WTC11 (cell line): ENCODE measurements at regions not wholly inside any gene's neighbourhood (a gene's known extent, or its start where the extent isn't known, plus 50 kb on each side); places are given as distances from the start of the nearest gene placed in this dataset.

Source experiments
- ATAC-seq: fragments of 200-7000 bp; cut with Tn5 transposase; 2 replicates; pipeline ENCODE4 v1.10.0; 2021; ENCODE audit warnings: mild to moderate bottlenecking, moderate library complexity
- CTCF ChIA-PET: fragments of 300-600 bp; sonication (Branson Sonifier 250); formaldehyde crosslinking; loops from one replicate; lab custom pipeline; 2021; ENCODE audit warnings: antibody characterized with exemption; lab: Charles Lee
- POLR2A ChIA-PET: fragments of 350-600 bp; sonication (Branson Sonifier 250); formaldehyde crosslinking; loops from one replicate; lab custom pipeline; 2021; ENCODE audit warnings: antibody characterized with exemption; lab: Charles Lee
- DNase-seq: peaks from one replicate; pipeline ENCODE4 v3.0.0; 2021; ENCODE audit warnings: low spot score
- H3K27ac Mint-ChIP-seq: 2 replicates; pipeline ENCODE4 v1.8.0; 2021; ENCODE audit warnings: mixed read lengths
- H3K27me3 Mint-ChIP-seq: 2 replicates; pipeline ENCODE4 v1.8.0; 2021; ENCODE audit warnings: low read depth, mild to moderate bottlenecking, moderate library complexity, mixed read lengths
- H3K36me3 Mint-ChIP-seq: 2 replicates; pipeline ENCODE4 v1.8.0; 2021; ENCODE audit warnings: mixed read lengths
- H3K4me1 Mint-ChIP-seq: 2 replicates; pipeline ENCODE4 v1.8.0; 2022; ENCODE audit warnings: mixed read lengths
- H3K4me3 Mint-ChIP-seq: 2 replicates; pipeline ENCODE4 v1.8.0; 2021; ENCODE audit warnings: mild to moderate bottlenecking, moderate library complexity, mixed read lengths
- H3K9me3 Mint-ChIP-seq: 2 replicates; pipeline ENCODE4 v1.8.0; 2021; ENCODE audit warnings: mixed read lengths
- AFF4 ChIP-seq: sonication (generic); formaldehyde crosslinking; IDR thresholded peaks from 2 replicates; pipeline ENCODE4 v1.8.1; 2023; ENCODE audit warnings: mild to moderate bottlenecking, missing genetic modification reagents, borderline replicate concordance
- FOXJ3 ChIP-seq: sonication (generic); formaldehyde crosslinking; IDR thresholded peaks from 2 replicates; pipeline ENCODE4 v1.9.0; 2021; ENCODE audit warnings: missing genetic modification reagents, mild to moderate bottlenecking, borderline replicate concordance
- FOXP1 ChIP-seq: sonication (generic); formaldehyde crosslinking; IDR thresholded peaks from 2 replicates; pipeline ENCODE4 v1.8.0; 2022; ENCODE audit warnings: missing genetic modification reagents, mild to moderate bottlenecking, moderate library complexity, borderline replicate concordance
- MAX ChIP-seq: sonication (generic); formaldehyde crosslinking; IDR thresholded peaks from 2 replicates; pipeline ENCODE4 v1.8.0; 2022; ENCODE audit warnings: mild to moderate bottlenecking, missing genetic modification reagents
- NR1H2 ChIP-seq: sonication (generic); formaldehyde crosslinking; IDR thresholded peaks from 2 replicates; pipeline ENCODE4 v1.9.0; 2021; ENCODE audit warnings: mild to moderate bottlenecking, moderate library complexity, missing genetic modification reagents
- PRRX2 ChIP-seq: fragments of 250-450 bp; sonication (Bioruptor Pico); IDR thresholded peaks from 2 replicates; pipeline ENCODE4 v1.8.0; 2021; ENCODE audit warnings: mild to moderate bottlenecking
- ZBTB21 ChIP-seq: sonication (generic); formaldehyde crosslinking; IDR thresholded peaks from 2 replicates; pipeline ENCODE4 v1.8.1; 2023; ENCODE audit warnings: mild to moderate bottlenecking, missing genetic modification reagents, borderline replicate concordance
- ZNF232 ChIP-seq: sonication (generic); formaldehyde crosslinking; IDR thresholded peaks from 2 replicates; pipeline ENCODE4 v1.8.0; 2022; ENCODE audit warnings: mild to moderate bottlenecking, missing genetic modification reagents
- ZNF423 ChIP-seq: fragments of 250-450 bp; sonication (Bioruptor Pico); IDR thresholded peaks from 2 replicates; pipeline ENCODE4 v2.1.2; 2022; ENCODE audit warnings: mild to moderate bottlenecking, moderate library complexity
- TF ChIP-seq, protein P1 (sequence below): sonication (generic); formaldehyde crosslinking; IDR thresholded peaks from 2 replicates; pipeline ENCODE4 v1.8.0; 2022; ENCODE audit warnings: missing genetic modification reagents
- TF ChIP-seq, protein P2 (sequence below): fragments of 250-450 bp; sonication (Bioruptor Pico); conservative IDR thresholded peaks from 2 replicates; pipeline ENCODE4 v1.9.0; 2021; ENCODE audit warnings: mild to moderate bottlenecking
- TF ChIP-seq, protein P3 (sequence below): sonication (generic); formaldehyde crosslinking; IDR thresholded peaks from 2 replicates; pipeline ENCODE4 v1.8.0; 2022; ENCODE audit warnings: mild to moderate bottlenecking, missing genetic modification reagents
- TF ChIP-seq, protein P4 (sequence below): sonication (generic); formaldehyde crosslinking; IDR thresholded peaks from 2 replicates; pipeline ENCODE4 v1.8.1; 2023; ENCODE audit warnings: mild to moderate bottlenecking, moderate library complexity, missing genetic modification reagents
- TF ChIP-seq, protein P5 (sequence below): fragments of 250-450 bp; sonication (Bioruptor Pico); IDR thresholded peaks from 2 replicates; pipeline ENCODE4 v1.9.0; 2021; ENCODE audit warnings: mild to moderate bottlenecking

DNA sequence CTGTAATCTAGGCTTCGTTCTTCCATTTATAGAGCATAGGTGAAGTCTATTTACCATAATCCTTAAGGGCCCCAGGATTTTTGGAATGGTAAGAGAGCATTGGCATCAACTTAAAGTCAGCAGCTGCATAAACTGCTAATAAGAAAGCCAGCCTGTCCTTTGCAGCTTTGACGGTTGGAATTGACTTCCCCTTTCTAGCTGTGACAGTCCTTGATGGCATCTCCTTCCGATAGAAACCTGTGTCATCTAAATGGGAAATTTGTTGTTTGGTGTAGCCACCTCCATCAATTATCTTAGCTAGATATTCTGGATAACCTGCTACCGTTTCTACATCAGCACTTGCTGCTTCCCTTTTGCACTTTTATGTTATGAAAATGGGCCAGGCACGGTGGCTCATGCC lies 58.0 kb upstream of the GLYATL1B start (continued):
- no peak for TF ChIP-seq AFF4 (CRISPR knock-in tag)
- no peak for TF ChIP-seq MAX (CRISPR knock-in tag)
- TF ChIP-seq, protein P1, sequence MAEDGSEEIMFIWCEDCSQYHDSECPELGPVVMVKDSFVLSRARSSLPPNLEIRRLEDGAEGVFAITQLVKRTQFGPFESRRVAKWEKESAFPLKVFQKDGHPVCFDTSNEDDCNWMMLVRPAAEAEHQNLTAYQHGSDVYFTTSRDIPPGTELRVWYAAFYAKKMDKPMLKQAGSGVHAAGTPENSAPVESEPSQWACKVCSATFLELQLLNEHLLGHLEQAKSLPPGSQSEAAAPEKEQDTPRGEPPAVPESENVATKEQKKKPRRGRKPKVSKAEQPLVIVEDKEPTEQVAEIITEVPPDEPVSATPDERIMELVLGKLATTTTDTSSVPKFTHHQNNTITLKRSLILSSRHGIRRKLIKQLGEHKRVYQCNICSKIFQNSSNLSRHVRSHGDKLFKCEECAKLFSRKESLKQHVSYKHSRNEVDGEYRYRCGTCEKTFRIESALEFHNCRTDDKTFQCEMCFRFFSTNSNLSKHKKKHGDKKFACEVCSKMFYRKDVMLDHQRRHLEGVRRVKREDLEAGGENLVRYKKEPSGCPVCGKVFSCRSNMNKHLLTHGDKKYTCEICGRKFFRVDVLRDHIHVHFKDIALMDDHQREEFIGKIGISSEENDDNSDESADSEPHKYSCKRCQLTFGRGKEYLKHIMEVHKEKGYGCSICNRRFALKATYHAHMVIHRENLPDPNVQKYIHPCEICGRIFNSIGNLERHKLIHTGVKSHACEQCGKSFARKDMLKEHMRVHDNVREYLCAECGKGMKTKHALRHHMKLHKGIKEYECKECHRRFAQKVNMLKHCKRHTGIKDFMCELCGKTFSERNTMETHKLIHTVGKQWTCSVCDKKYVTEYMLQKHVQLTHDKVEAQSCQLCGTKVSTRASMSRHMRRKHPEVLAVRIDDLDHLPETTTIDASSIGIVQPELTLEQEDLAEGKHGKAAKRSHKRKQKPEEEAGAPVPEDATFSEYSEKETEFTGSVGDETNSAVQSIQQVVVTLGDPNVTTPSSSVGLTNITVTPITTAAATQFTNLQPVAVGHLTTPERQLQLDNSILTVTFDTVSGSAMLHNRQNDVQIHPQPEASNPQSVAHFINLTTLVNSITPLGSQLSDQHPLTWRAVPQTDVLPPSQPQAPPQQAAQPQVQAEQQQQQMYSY (CRISPR knock-in tag) = no peak
- no peak for TF ChIP-seq ZNF423 (CRISPR knock-in tag)
- no peak for TF ChIP-seq ZNF232
- TF ChIP-seq FOXJ3 = no peak
- TF ChIP-seq, protein P2, sequence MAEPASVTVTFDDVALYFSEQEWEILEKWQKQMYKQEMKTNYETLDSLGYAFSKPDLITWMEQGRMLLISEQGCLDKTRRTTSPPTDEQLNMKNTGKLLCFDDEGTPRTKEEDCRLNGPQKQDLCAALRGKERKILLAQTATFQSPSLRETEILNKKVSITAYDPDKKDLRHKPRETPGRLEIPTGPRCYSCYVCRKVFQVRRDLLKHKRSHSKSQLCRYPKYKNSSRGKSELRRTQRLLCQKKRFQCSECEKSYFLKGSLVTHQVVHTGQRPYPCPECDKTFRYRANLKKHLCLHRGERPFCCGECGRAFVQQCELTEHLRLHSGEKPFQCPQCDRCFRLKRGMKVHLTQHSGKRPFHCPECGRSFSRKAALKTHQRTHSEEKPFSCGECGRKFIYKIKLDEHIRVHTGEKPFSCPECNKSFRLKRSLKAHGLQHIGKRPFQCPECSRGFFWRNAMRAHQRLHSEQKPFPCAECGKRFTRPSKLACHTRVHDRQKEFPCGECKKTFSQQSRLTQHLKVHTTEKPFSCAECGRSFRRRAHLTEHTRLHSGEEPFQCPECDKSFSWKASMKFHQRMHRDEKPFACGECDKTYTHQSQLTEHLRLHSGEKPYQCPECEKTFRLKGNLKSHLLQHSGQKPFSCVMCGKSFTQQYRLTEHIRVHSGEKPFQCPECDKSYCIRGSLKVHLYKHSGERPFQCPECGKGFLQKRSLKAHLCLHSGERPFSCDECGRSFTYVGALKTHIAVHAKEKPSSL (CRISPR knock-in tag) = no peak
- TF ChIP-seq PRRX2 = no peak
- TF ChIP-seq, all 79 proteins: peak for 0

- ATAC-seq (no peak), DNase-seq (no peak)
- H3K4me1 Mint-ChIP-seq = peaks cover 11% of the 10 kb centered on the region
- TF ChIP-seq ZBTB21 (CRISPR knock-in tag) (no peak), PRRX2 (no peak), FOXP1 (no peak), NR1H2 (CRISPR knock-in tag) (no peak)
- TF ChIP-seq, protein P3, sequence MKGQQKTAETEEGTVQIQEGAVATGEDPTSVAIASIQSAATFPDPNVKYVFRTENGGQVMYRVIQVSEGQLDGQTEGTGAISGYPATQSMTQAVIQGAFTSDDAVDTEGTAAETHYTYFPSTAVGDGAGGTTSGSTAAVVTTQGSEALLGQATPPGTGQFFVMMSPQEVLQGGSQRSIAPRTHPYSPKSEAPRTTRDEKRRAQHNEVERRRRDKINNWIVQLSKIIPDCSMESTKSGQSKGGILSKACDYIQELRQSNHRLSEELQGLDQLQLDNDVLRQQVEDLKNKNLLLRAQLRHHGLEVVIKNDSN (CRISPR knock-in tag) = no peak
- TF ChIP-seq, protein P4, sequence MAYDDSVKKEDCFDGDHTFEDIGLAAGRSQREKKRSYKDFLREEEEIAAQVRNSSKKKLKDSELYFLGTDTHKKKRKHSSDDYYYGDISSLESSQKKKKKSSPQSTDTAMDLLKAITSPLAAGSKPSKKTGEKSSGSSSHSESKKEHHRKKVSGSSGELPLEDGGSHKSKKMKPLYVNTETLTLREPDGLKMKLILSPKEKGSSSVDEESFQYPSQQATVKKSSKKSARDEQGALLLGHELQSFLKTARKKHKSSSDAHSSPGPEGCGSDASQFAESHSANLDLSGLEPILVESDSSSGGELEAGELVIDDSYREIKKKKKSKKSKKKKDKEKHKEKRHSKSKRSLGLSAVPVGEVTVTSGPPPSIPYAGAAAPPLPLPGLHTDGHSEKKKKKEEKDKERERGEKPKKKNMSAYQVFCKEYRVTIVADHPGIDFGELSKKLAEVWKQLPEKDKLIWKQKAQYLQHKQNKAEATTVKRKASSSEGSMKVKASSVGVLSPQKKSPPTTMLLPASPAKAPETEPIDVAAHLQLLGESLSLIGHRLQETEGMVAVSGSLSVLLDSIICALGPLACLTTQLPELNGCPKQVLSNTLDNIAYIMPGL (CRISPR knock-in tag) = no peak
- TF ChIP-seq, protein P5, sequence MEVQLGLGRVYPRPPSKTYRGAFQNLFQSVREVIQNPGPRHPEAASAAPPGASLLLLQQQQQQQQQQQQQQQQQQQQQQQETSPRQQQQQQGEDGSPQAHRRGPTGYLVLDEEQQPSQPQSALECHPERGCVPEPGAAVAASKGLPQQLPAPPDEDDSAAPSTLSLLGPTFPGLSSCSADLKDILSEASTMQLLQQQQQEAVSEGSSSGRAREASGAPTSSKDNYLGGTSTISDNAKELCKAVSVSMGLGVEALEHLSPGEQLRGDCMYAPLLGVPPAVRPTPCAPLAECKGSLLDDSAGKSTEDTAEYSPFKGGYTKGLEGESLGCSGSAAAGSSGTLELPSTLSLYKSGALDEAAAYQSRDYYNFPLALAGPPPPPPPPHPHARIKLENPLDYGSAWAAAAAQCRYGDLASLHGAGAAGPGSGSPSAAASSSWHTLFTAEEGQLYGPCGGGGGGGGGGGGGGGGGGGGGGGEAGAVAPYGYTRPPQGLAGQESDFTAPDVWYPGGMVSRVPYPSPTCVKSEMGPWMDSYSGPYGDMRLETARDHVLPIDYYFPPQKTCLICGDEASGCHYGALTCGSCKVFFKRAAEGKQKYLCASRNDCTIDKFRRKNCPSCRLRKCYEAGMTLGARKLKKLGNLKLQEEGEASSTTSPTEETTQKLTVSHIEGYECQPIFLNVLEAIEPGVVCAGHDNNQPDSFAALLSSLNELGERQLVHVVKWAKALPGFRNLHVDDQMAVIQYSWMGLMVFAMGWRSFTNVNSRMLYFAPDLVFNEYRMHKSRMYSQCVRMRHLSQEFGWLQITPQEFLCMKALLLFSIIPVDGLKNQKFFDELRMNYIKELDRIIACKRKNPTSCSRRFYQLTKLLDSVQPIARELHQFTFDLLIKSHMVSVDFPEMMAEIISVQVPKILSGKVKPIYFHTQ (CRISPR knock-in tag) = no peak
- H3K36me3 Mint-ChIP-seq = no peaks in the 10 kb centered on the region
- H3K27me3 Mint-ChIP-seq = no peaks in the 10 kb centered on the region
- no peaks in the 10 kb centered on the region for H3K9me3 Mint-ChIP-seq
- ChIA-PET POLR2A (no interaction called here), CTCF (interaction anchor here (2.4 kb wide), 1 partner anchor 29 kb away, joined by 10 read pairs; no protein-coding TSS in a partner anchor)
- no peak overlapping the region for H3K27ac Mint-ChIP-seq
- H3K4me3 Mint-ChIP-seq = no peak overlapping the region
These were observed 56.7 kb upstream of the GLYATL1B start for GRCh38 chr11:59029366-59029889.
